H9 (cell line): ENCODE measurements at regions not wholly inside any gene's neighbourhood (a gene's known extent, or its start where the extent isn't known, plus 50 kb on each side); places are given as distances from the start of the nearest gene placed in this dataset.

Experiments
- DNase-seq: peaks from one replicate; pipeline ENCODE4 v3.0.0-alpha.2; 2017
- H2AFZ ChIP-seq: one replicate; pipeline ENCODE4 v1.6.1; 2013; ENCODE audit warnings: mild to moderate bottlenecking, low read length, control low read depth, moderate library complexity
- H2AK5ac ChIP-seq: 2 replicates; pipeline ENCODE4 v1.6.1; 2013; ENCODE audit warnings: low read length, control low read depth, mixed read lengths; ENCODE audit not compliant: insufficient read length
- H2BK120ac ChIP-seq: one replicate; pipeline ENCODE4 v1.6.1; 2013; ENCODE audit warnings: low read depth, mild to moderate bottlenecking, low read length, control low read depth, inconsistent platforms; ENCODE audit not compliant: poor library complexity, severe bottlenecking
- H2BK12ac ChIP-seq: 2 replicates; pipeline ENCODE4 v1.6.1; 2013; ENCODE audit warnings: low read length, control low read depth, mixed read lengths, low read depth; ENCODE audit not compliant: insufficient read length
- H2BK15ac ChIP-seq: 2 replicates; pipeline ENCODE4 v1.6.1; 2013; ENCODE audit warnings: low read depth, low read length, control low read depth
- H2BK20ac ChIP-seq: one replicate; pipeline ENCODE4 v1.6.1; 2013; ENCODE audit warnings: low read depth, mild to moderate bottlenecking, low read length, control low read depth, inconsistent platforms; ENCODE audit not compliant: poor library complexity, severe bottlenecking
- H2BK5ac ChIP-seq: 2 replicates; pipeline ENCODE4 v1.6.1; 2013; ENCODE audit warnings: low read length, control low read depth, mixed read lengths; ENCODE audit not compliant: insufficient read length
- H3K14ac ChIP-seq: 2 replicates; pipeline ENCODE4 v1.6.1; 2013; ENCODE audit warnings: low read length, control low read depth; ENCODE audit not compliant: insufficient read depth
- H3K18ac ChIP-seq: 2 replicates; pipeline ENCODE4 v1.6.1; 2013; ENCODE audit warnings: low read depth, mild to moderate bottlenecking, mixed read lengths, low read length, control low read depth; ENCODE audit not compliant: insufficient read length
- H3K23ac ChIP-seq: 2 replicates; pipeline ENCODE4 v1.6.1; 2013; ENCODE audit warnings: low read length, control low read depth, mixed read lengths, low read depth; ENCODE audit not compliant: insufficient read length
- H3K23me2 ChIP-seq: 2 replicates; pipeline ENCODE4 v1.6.1; 2013; ENCODE audit warnings: low read depth, mild to moderate bottlenecking, mixed read lengths, low read length, control low read depth; ENCODE audit not compliant: insufficient read length, poor library complexity, severe bottlenecking
- H3K27ac ChIP-seq: 2 replicates; pipeline ENCODE4 v1.5.1; 2013; ENCODE audit warnings: low read length, control low read depth, mixed read lengths, low read depth; ENCODE audit not compliant: insufficient read length
- H3K27me3 ChIP-seq: 2 replicates; pipeline ENCODE4 v1.6.1; 2013; ENCODE audit warnings: low read length, control low read depth, inconsistent platforms; ENCODE audit not compliant: insufficient read depth
- H3K4ac ChIP-seq: 2 replicates; pipeline ENCODE4 v1.6.1; 2013; ENCODE audit warnings: low read depth, mild to moderate bottlenecking, control low read depth, inconsistent platforms, low read length, moderate library complexity
- H3K4me1 ChIP-seq: 2 replicates; pipeline ENCODE4 v1.6.1; 2013; ENCODE audit warnings: low read length, control low read depth, inconsistent platforms; ENCODE audit not compliant: insufficient read depth
- H3K4me2 ChIP-seq: 2 replicates; pipeline ENCODE4 v1.6.1; 2013; ENCODE audit warnings: low read length, control low read depth, mixed read lengths; ENCODE audit not compliant: insufficient read length, insufficient read depth
- H3K56ac ChIP-seq: 2 replicates; pipeline ENCODE4 v1.6.1; 2013; ENCODE audit warnings: low read depth, mild to moderate bottlenecking, mixed read lengths, low read length, control low read depth; ENCODE audit not compliant: insufficient read length
- H3K79me1 ChIP-seq: 2 replicates; pipeline ENCODE4 v1.6.1; 2013; ENCODE audit warnings: low read depth, mild to moderate bottlenecking, moderate library complexity, low read length, control low read depth, inconsistent platforms; ENCODE audit not compliant: insufficient read depth, poor library complexity, severe bottlenecking
- H3K79me2 ChIP-seq: 2 replicates; pipeline ENCODE4 v1.6.1; 2013; ENCODE audit warnings: low read length, control low read depth, inconsistent platforms; ENCODE audit not compliant: insufficient read depth
- H3K9ac ChIP-seq: 2 replicates; pipeline ENCODE4 v1.6.1; 2013; ENCODE audit warnings: low read length, control low read depth, mixed read lengths; ENCODE audit not compliant: insufficient read length; ENCODE audit errors: extremely low read depth
- H3K9me3 ChIP-seq: one replicate; pipeline ENCODE4 v1.6.1; 2013; ENCODE audit warnings: low read depth, low read length, inconsistent platforms; ENCODE audit not compliant: control insufficient read depth
- H3T11ph ChIP-seq: one replicate; pipeline ENCODE4 v1.6.1; 2013; ENCODE audit warnings: mild to moderate bottlenecking, low read length, control low read depth, inconsistent platforms
- H4K20me1 ChIP-seq: one replicate; pipeline ENCODE4 v1.6.1; 2013; ENCODE audit not compliant: control insufficient read depth, insufficient read length, insufficient read depth
- H4K5ac ChIP-seq: 2 replicates; pipeline ENCODE4 v1.6.1; 2013; ENCODE audit warnings: low read depth, mild to moderate bottlenecking, mixed read lengths, low read length, control low read depth; ENCODE audit not compliant: insufficient read length
- H4K8ac ChIP-seq: replicated peaks from 2 replicates; pipeline ENCODE4 v1.6.1; 2013; ENCODE audit warnings: low read length, control low read depth, mixed read lengths, low read depth; ENCODE audit not compliant: insufficient read length
- H4K91ac ChIP-seq: 2 replicates; pipeline ENCODE4 v1.6.1; 2013; ENCODE audit warnings: low read depth, mild to moderate bottlenecking, moderate library complexity, mixed read lengths, low read length, control low read depth; ENCODE audit not compliant: insufficient read length
- H3K27ac Mint-ChIP-seq, 3 experiments: 2 replicates in 2 of 3; 3 replicates in 1 of 3; pipeline ENCODE4 v1.8.0; 2020 to 2021; ENCODE audit warnings: mixed read lengths in 3 of 3, mild to moderate bottlenecking in 1 of 3, moderate library complexity in 1 of 3
- H3K27me3 Mint-ChIP-seq: 2 replicates; pipeline ENCODE4 v1.8.0; 2021; ENCODE audit warnings: low read depth, mild to moderate bottlenecking, moderate library complexity, mixed read lengths
- H3K36me3 Mint-ChIP-seq, 3 experiments: 2 replicates in 2 of 3; 3 replicates in 1 of 3; pipeline ENCODE4 v1.8.0; 2020 to 2021; ENCODE audit warnings: low read depth in 3 of 3, mixed read lengths in 3 of 3; ENCODE audit not compliant: insufficient read depth in 1 of 3
- H3K4me1 Mint-ChIP-seq, 2 experiments: 2 replicates each; pipeline ENCODE4 v1.8.0; 2020; ENCODE audit warnings: mixed read lengths in 2 of 2
- H3K4me3 Mint-ChIP-seq, 2 experiments: 2 replicates in 1 of 2; 3 replicates in 1 of 2; pipeline ENCODE4 v1.8.0; 2020 to 2021; ENCODE audit warnings: mild to moderate bottlenecking in 2 of 2, mixed read lengths in 2 of 2, moderate library complexity in 1 of 2
- H3K9me3 Mint-ChIP-seq, 2 experiments: 2 replicates in 1 of 2; 3 replicates in 1 of 2; pipeline ENCODE4 v1.8.0; 2020; ENCODE audit warnings: mild to moderate bottlenecking in 2 of 2, mixed read lengths in 2 of 2, moderate library complexity in 1 of 2
- WGBS: extraction: QIAGEN DNeasy Blood & Tissue Kit; methylation state at CpG from one replicate; pipeline ENCODE4 v1.1.7; 2013; ENCODE audit warnings: missing lambda C conversion rate, low lambda C conversion rate, mixed read lengths; ENCODE audit not compliant: insufficient read length; ENCODE audit errors: extremely low coverage; 5-methylcytosine and 5-hydroxymethylcytosine counted together
- TF ChIP-seq, protein P1 (sequence below): fragments of 200-600 bp; sonication (generic); conservative IDR thresholded peaks from 3 replicates; pipeline ENCODE4 v1.8.0; 2021; ENCODE audit warnings: antibody characterized with exemption, mild to moderate bottlenecking

DNA sequence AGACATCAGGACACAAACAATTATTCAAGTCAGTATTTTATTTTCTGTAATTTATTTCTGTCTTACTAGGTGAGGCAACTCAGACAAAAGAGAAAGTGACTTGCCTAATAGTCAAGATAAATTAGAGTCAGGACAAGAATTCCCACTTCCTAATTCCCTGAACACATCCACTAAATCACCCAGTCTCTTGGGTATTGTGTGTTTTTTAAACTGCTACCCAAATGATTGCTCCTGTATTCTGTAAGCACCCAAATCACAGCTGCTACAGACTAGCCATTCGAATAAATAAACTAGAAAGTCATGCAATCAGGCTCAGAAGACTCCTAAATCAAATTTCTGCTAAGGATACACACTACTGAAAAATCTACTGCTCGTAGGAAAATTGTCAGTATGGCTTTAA, 263.0 kb downstream of the DUSP6 start:
- no peak overlapping the region for H3K4me3 Mint-ChIP-seq
- H3K9me3 Mint-ChIP-seq = peaks cover 31 to 36% of the 10 kb centered on the region in 2 experiments
- Histone ChIP-seq H3K23me2 (no peaks in the 10 kb centered on the region), H2BK12ac (no peak overlapping the region), H3K79me1 (no peaks in the 10 kb centered on the region), H3K4me2 (no peak overlapping the region), H3K4me1 (peaks cover 30% of the 10 kb centered on the region), H3K79me2 (no peaks in the 10 kb centered on the region), H3K18ac (no peak overlapping the region), H4K20me1 (no peaks in the 10 kb centered on the region), H4K5ac (no peak overlapping the region), H4K8ac (no peak overlapping the region), H3K23ac (no peak overlapping the region), H3T11ph (no peak overlapping the region), H2AFZ (no peak overlapping the region), H2BK120ac (no peak overlapping the region), H3K9me3 (peaks cover 12% of the 10 kb centered on the region), H3K56ac (no peak overlapping the region), H2BK15ac (no peak overlapping the region), H2AK5ac (no peak overlapping the region), H2BK20ac (no peak overlapping the region), H3K9ac (no peak overlapping the region), H3K27ac (no peak overlapping the region), H4K91ac (no peak overlapping the region), H2BK5ac (no peak overlapping the region), H3K4ac (no peak overlapping the region), H3K27me3 (no peaks in the 10 kb centered on the region), H3K14ac (no peak overlapping the region)
- peaks cover 34 to 36% of the 10 kb centered on the region in 2 experiments for H3K4me1 Mint-ChIP-seq
- WGBS = no CpG with 5 or more reads among the region's 2 CpGs
- DNase-seq = no peak
- peaks cover 10% of the 10 kb centered on the region for H3K27me3 Mint-ChIP-seq
- H3K36me3 Mint-ChIP-seq = peaks cover 29 to 31% (median 31%) of the 10 kb centered on the region in 3 experiments
- TF ChIP-seq, protein P1, sequence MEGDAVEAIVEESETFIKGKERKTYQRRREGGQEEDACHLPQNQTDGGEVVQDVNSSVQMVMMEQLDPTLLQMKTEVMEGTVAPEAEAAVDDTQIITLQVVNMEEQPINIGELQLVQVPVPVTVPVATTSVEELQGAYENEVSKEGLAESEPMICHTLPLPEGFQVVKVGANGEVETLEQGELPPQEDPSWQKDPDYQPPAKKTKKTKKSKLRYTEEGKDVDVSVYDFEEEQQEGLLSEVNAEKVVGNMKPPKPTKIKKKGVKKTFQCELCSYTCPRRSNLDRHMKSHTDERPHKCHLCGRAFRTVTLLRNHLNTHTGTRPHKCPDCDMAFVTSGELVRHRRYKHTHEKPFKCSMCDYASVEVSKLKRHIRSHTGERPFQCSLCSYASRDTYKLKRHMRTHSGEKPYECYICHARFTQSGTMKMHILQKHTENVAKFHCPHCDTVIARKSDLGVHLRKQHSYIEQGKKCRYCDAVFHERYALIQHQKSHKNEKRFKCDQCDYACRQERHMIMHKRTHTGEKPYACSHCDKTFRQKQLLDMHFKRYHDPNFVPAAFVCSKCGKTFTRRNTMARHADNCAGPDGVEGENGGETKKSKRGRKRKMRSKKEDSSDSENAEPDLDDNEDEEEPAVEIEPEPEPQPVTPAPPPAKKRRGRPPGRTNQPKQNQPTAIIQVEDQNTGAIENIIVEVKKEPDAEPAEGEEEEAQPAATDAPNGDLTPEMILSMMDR = no peak
- no peak overlapping the region for H3K27ac Mint-ChIP-seq
